Endothelial cell of umbilical vein (primary cell): ENCODE measurements at regions not wholly inside any gene's neighbourhood (a gene's known extent, or its start where the extent isn't known, plus 50 kb on each side); places are given as distances from the start of the nearest gene placed in this dataset.

Experiments used
- BruUV-seq: library from RNA; stranded (reverse); fragments of 400-500 nt; replicated peaks from 2 replicates; lab custom pipeline; 2021; lab: Mats Ljungman, UMichigan
- CTCF ChIA-PET: fragments of 300-600, 350-600 bp; sonication (Branson Sonifier 250); formaldehyde crosslinking; loops from one replicate; lab custom pipeline; 2021; ENCODE audit warnings: antibody characterized with exemption, inconsistent platforms; lab: Charles Lee
- POLR2A ChIA-PET: fragments of 300-600, 350-600 bp; sonication (Branson Sonifier 250); formaldehyde crosslinking; loops from one replicate; lab custom pipeline; 2021; ENCODE audit warnings: antibody characterized with exemption, inconsistent platforms; lab: Charles Lee
- DNase-seq: peaks from one replicate; pipeline ENCODE4 v3.0.0-alpha.2; 2011; ENCODE audit warnings: low read depth, low spot score
- FAIRE-seq: peaks from 2 replicates; lab custom pipeline; 2011; peaks lifted over from hg19 to GRCh38; lab: Jason Lieb, UNC
- H2AFZ ChIP-seq: 2 replicates; pipeline ENCODE4 v1.6.0; 2012; ENCODE audit warnings: low read depth, low read length, control low read depth, inconsistent platforms
- H3K27ac ChIP-seq: 2 replicates; pipeline ENCODE4 v1.5.1; 2011; ENCODE audit warnings: low read depth, mild to moderate bottlenecking, control low read depth, low read length, moderate library complexity; ENCODE audit not compliant: insufficient read depth
- H3K27me3 ChIP-seq, 2 experiments: 2 replicates each; pipeline versions ENCODE4 v1.6.0 to v1.6.1; 2011; ENCODE audit warnings: low read length in 2 of 2, mixed read lengths in 1 of 2; ENCODE audit not compliant: control insufficient read depth in 2 of 2, insufficient read depth in 2 of 2
- H3K36me3 ChIP-seq, 2 experiments: 2 replicates in 1 of 2; 3 replicates in 1 of 2; pipeline ENCODE4 v1.5.1; 2011; ENCODE audit warnings: low read length in 2 of 2, mild to moderate bottlenecking in 1 of 2, moderate library complexity in 1 of 2; ENCODE audit not compliant: control insufficient read depth in 2 of 2, insufficient read depth in 2 of 2; ENCODE audit errors: extremely low read depth in 1 of 2
- H3K4me1 ChIP-seq: 3 replicates; pipeline ENCODE4 v1.5.1; 2011; ENCODE audit warnings: mild to moderate bottlenecking, low read length; ENCODE audit not compliant: control insufficient read depth, insufficient read depth; ENCODE audit errors: extremely low read depth
- H3K4me2 ChIP-seq: 2 replicates; pipeline ENCODE4 v1.6.1; 2011; ENCODE audit warnings: low read length, control low read depth, mixed read lengths; ENCODE audit not compliant: insufficient read depth
- H3K4me3 ChIP-seq, 3 experiments: fragments of 200-600 bp in 1 of 3; sonication (generic), shearing (Covaris generic) in 1 of 3; replicated peaks in 1 of 3; 2 replicates each; pipeline ENCODE4 v1.5.1; 2011 to 2016; ENCODE audit warnings: control low read depth in 3 of 3, low read length in 3 of 3, mild to moderate bottlenecking in 2 of 3, inconsistent platforms in 1 of 3, low read depth in 1 of 3, moderate library complexity in 1 of 3; ENCODE audit not compliant: insufficient read depth in 1 of 3
- H3K79me2 ChIP-seq: 2 replicates; pipeline ENCODE4 v1.6.0; 2012; ENCODE audit warnings: low read length, inconsistent platforms; ENCODE audit not compliant: control insufficient read depth, insufficient read depth
- H3K9ac ChIP-seq: replicated peaks from 2 replicates; pipeline ENCODE3; 2011; ENCODE audit warnings: low read length, control low read depth; ENCODE audit not compliant: insufficient read depth; ENCODE audit errors: extremely low read depth
- H3K9me1 ChIP-seq: replicated peaks from 3 replicates; pipeline ENCODE4 v1.6.0; 2011; ENCODE audit warnings: mild to moderate bottlenecking, low read length; ENCODE audit not compliant: control insufficient read depth, insufficient read depth; ENCODE audit errors: extremely low read depth
- H3K9me3 ChIP-seq: replicated peaks from 2 replicates; pipeline ENCODE4 v1.5.1; 2012; ENCODE audit warnings: low read length, inconsistent platforms; ENCODE audit not compliant: control insufficient read depth, insufficient read depth
- H4K20me1 ChIP-seq: replicated peaks from 2 replicates; pipeline ENCODE3; 2011; ENCODE audit warnings: mild to moderate bottlenecking, low read length; ENCODE audit not compliant: control insufficient read depth, insufficient read depth; ENCODE audit errors: extremely low read depth
- EZH2 ChIP-seq: IDR thresholded peaks from 2 replicates; pipeline ENCODE4 v1.6.1; 2012; ENCODE audit warnings: borderline replicate concordance, low read depth, mild to moderate bottlenecking, moderate library complexity, low read length, inconsistent platforms; ENCODE audit not compliant: severe bottlenecking
- POLR2AphosphoS5 ChIP-seq: IDR thresholded peaks from 2 replicates; pipeline ENCODE4 v1.6.1; 2012; ENCODE audit warnings: low read depth, mild to moderate bottlenecking, control low read depth, low read length, moderate library complexity; ENCODE audit not compliant: insufficient read depth
- dilution Hi-C: fragments of 300-500 bp; cut with MboI; formaldehyde crosslinking; loops from one replicate; pipeline ENCODE4 v1.15.0; 2019; ENCODE audit warnings: low sequenced_read_pairs; ENCODE audit not compliant: extremely low pct_ligation_motif_present
- intact Hi-C: fragments of 100-400 bp; cut with micrococcal nuclease; formaldehyde crosslinking; loops from one replicate; pipeline ENCODE4 v1.10.0; 2022
- TF ChIP-seq, protein P1 (sequence below): IDR thresholded peaks from 2 replicates; pipeline ENCODE4 v1.6.1; 2011; ENCODE audit not compliant: insufficient read depth, insufficient read length
- TF ChIP-seq, protein P2 (sequence below), 2 donors: IDR thresholded peaks; 1 replicate in 1 of 2; 2 replicates in 1 of 2; pipeline ENCODE4 v1.5.1; 2011; ENCODE audit warnings: low read length in 2 of 2, mild to moderate bottlenecking in 2 of 2, moderate library complexity in 2 of 2, control low read depth in 1 of 2, inconsistent platforms in 1 of 2, low read depth in 1 of 2; ENCODE audit not compliant: insufficient read depth in 1 of 2; ENCODE audit errors: extremely low read depth in 1 of 2

DNA sequence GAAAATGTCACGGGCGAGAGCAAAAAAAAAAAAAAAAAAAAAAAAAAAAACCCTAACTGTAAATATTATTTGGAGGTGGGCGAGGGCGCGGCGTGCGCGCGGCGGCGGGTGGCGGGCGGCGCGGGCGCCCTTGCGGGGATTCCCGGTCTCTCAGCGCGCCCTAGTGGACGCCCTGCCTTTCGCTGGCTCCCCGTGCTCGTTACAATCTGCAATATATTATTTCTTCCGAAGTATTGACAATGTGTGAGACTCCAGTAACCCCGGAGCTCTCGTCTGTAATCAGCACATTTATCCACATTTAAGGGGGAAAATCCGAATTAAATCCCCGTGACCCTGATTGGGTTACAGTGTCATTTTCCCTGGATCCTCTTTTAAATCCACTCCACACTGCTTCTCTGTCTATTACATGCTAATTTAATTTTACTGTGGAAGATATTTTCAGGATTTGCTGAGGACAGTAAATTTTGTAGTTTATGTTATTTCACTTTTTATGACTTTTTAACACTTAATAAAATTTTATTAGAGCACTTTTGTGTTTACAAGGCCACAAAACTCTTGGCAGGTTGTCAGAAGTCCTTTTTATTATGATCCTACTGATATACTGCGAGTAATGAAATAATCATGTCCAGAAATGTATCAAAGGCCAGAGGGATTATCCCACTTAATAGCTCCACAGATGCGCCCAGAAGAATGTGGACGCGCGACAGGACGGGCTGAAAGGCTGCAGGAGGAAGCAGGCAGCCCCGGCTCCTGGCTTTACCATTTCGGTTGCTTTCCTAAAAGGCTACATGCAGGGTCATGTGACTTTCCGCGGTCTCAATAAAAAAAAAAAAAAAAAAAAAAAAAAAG, 369.1 kb downstream of the MTX2 start:
- TF ChIP-seq, protein P1, sequence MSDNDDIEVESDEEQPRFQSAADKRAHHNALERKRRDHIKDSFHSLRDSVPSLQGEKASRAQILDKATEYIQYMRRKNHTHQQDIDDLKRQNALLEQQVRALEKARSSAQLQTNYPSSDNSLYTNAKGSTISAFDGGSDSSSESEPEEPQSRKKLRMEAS = no peak
- TF ChIP-seq, protein P2, sequence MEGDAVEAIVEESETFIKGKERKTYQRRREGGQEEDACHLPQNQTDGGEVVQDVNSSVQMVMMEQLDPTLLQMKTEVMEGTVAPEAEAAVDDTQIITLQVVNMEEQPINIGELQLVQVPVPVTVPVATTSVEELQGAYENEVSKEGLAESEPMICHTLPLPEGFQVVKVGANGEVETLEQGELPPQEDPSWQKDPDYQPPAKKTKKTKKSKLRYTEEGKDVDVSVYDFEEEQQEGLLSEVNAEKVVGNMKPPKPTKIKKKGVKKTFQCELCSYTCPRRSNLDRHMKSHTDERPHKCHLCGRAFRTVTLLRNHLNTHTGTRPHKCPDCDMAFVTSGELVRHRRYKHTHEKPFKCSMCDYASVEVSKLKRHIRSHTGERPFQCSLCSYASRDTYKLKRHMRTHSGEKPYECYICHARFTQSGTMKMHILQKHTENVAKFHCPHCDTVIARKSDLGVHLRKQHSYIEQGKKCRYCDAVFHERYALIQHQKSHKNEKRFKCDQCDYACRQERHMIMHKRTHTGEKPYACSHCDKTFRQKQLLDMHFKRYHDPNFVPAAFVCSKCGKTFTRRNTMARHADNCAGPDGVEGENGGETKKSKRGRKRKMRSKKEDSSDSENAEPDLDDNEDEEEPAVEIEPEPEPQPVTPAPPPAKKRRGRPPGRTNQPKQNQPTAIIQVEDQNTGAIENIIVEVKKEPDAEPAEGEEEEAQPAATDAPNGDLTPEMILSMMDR (IDR thresholded peaks at IDR 0.05; ENCODE audit: extremely low read depth in 1 of 2, insufficient read depth in 1 of 2, low read depth in 1 of 2, low read length in 2 of 2) = peak; percentile 63 to 83
- no peak for TF ChIP-seq EZH2
- peak; percentile 68 for TF ChIP-seq POLR2AphosphoS5
- TSS peak; percentile 21 for BruUV-seq
- ChIA-PET POLR2A (interaction anchor here (0.7 kb wide), 2 partner anchors 484 to 513 kb away, joined by 5 to 8 read pairs; no protein-coding TSS in a partner anchor), CTCF (interaction anchor here (0.6 to 7.9 kb wide), 35 partner anchors 13 to 623 kb away, joined by 3 to 140 read pairs (median 4); partner anchors contain the start of genes HOXD4, HOXD9 and MTX2)
- dilution Hi-C loops (loop anchor here (25.0 kb wide), 1 partner anchor 501 kb away; the partner anchor contains the start of gene HOXD8), intact Hi-C loops (loop anchor here (1.0 to 2.0 kb wide), 8 partner anchors 55 to 511 kb away; partner anchors contain the start of gene HOXD1)
- H3K27ac ChIP-seq = peak overlapping the region; percentile 79
- peak; percentile 31 for FAIRE-seq
- H3K36me3 ChIP-seq = no peaks in the 10 kb centered on the region
- peak overlapping the region; percentile 47 for H2AFZ ChIP-seq
- H3K79me2 ChIP-seq = no peaks in the 10 kb centered on the region
- peak overlapping the region; percentile 88 for H3K4me2 ChIP-seq
- peak overlapping the region; percentile 9 to 59 (median 55) for H3K4me3 ChIP-seq
- H3K9me3 ChIP-seq = no peaks in the 10 kb centered on the region
- H3K9ac ChIP-seq = peak overlapping the region; percentile 79
- peaks cover 25% of the 10 kb centered on the region for H3K4me1 ChIP-seq
- H3K27me3 ChIP-seq = no peaks in the 10 kb centered on the region
- no peaks in the 10 kb centered on the region for H3K9me1 ChIP-seq
- DNase-seq = peak; percentile 74
- no peaks in the 10 kb centered on the region for H4K20me1 ChIP-seq
